Epithelial cell of proximal tubule (primary cell): ENCODE measurements at regions not wholly inside any gene's neighbourhood (a gene's known extent, or its start where the extent isn't known, plus 50 kb on each side); places are given as distances from the start of the nearest gene placed in this dataset.

Experiments used
- DNase-seq: peaks from one replicate; pipeline ENCODE4 v3.0.0-alpha.2; 2011; ENCODE audit warnings: low read depth
- H3K4me3 ChIP-seq: 2 replicates; pipeline ENCODE4 v1.5.1; 2011; ENCODE audit warnings: low read depth, mild to moderate bottlenecking, low read length
- TF ChIP-seq, protein P1 (sequence below): conservative IDR thresholded peaks from 2 replicates; pipeline ENCODE4 v1.5.1; 2012; ENCODE audit warnings: low read depth, mild to moderate bottlenecking, low read length

DNA sequence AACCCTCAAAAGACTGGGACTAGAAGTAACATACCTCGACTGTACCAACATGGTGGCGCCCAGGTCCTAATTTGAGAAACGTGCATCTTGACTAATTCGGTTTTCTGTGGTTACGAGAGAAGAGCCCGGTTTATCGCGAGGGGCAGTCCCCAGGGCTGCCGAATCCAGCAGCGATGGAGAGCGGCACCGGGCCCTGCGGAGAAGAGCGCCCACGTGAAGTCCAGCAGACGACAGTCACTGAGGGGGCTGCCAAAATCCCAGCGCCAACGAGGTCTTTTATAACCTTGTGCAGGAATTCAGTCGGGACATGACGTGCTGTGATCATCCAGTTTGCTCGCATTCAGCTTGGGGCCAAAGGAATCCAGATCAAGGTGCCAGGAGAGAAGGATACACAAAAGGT, 187.5 kb upstream of the SLITRK2 start:
- TF ChIP-seq, protein P1, sequence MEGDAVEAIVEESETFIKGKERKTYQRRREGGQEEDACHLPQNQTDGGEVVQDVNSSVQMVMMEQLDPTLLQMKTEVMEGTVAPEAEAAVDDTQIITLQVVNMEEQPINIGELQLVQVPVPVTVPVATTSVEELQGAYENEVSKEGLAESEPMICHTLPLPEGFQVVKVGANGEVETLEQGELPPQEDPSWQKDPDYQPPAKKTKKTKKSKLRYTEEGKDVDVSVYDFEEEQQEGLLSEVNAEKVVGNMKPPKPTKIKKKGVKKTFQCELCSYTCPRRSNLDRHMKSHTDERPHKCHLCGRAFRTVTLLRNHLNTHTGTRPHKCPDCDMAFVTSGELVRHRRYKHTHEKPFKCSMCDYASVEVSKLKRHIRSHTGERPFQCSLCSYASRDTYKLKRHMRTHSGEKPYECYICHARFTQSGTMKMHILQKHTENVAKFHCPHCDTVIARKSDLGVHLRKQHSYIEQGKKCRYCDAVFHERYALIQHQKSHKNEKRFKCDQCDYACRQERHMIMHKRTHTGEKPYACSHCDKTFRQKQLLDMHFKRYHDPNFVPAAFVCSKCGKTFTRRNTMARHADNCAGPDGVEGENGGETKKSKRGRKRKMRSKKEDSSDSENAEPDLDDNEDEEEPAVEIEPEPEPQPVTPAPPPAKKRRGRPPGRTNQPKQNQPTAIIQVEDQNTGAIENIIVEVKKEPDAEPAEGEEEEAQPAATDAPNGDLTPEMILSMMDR, result no peak

DNA sequence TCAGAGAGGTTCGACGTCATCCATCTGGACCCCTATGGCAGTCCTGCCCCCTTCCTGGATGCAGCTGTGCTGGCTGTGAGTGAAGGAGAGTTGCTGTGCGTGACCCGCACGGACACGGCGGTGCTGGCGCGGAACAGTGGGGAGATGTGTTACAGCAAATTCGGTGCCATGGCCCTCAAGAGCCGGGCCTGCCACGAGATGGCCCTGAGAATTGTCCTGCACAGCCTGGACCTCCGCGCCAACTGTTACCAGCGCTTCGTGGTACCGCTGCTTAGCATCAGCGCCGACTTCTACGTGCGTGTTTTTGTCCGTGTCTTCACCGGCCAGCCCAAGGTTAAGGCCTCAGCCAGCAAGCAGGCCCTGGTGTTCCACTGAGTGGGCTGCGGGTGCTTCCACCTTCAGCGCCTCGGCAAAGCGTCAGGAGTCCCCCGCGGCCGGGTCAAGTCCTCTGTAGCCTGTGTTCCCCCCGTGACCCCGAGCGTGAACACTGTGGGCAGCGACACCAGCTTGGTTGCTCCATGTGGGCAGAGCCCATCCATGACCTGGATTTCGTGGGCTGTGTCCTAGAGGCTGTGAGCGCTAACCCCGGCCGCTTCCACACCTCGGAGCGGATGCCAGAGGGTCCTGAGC, 186.7 kb upstream of the SLITRK2 start:
- no peak for DNase-seq
- no peak overlapping the region for H3K4me3 ChIP-seq
- TF ChIP-seq, protein P1, result no peak

More for the DNA sequence above, 187.5 kb upstream of the SLITRK2 start:
- DNase-seq, result no peak
- no peak overlapping the region for H3K4me3 ChIP-seq

DNA sequence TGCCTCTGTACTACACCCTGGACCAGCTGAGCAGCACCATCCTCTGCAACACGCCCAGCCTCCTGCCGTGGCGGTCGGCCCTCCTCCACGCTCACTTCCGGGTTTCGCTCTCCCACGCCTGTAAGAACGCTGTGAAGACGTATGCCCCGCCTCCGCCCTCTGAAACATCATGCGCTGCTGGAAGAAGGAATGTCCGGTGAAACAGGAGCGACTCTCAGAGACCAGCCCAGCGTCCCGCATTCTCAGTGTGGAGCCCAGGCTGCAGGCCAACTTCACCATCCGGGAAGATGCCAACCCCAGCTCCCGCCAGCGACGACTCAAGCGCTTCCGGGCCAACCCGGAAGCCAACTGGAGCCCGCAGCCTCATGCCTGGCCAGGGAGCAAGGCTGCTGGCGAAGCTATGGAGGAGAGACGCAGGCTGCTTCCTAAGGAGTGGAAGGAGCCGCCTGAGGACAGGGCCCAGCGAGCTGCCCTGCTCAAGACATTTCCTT, 186.1 kb upstream of the SLITRK2 start:
- H3K4me3 ChIP-seq, result no peak overlapping the region
- TF ChIP-seq, protein P1, result no peak
- DNase-seq, result no peak

DNA sequence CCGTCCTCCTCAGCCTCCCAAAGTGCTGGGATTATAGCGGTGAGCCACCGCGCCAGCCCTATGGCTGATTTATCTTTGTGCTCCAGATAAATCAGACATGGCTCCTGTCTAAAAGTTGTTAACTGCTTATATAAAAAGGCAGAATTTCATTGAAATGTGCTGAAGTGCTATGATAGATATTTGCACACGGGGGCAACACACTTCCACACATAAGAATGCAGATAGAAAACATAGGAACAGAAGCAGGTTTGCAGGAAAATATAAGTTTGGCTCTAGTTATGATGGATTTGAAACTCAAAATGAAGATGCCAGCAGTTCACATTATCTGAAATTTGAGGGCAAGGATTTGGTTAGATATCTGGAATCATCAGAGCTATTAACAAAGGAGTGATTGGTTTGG, 163.1 kb upstream of the SLITRK2 start:
- DNase-seq, result no peak
- TF ChIP-seq, protein P1, result no peak
- no peak overlapping the region for H3K4me3 ChIP-seq

DNA sequence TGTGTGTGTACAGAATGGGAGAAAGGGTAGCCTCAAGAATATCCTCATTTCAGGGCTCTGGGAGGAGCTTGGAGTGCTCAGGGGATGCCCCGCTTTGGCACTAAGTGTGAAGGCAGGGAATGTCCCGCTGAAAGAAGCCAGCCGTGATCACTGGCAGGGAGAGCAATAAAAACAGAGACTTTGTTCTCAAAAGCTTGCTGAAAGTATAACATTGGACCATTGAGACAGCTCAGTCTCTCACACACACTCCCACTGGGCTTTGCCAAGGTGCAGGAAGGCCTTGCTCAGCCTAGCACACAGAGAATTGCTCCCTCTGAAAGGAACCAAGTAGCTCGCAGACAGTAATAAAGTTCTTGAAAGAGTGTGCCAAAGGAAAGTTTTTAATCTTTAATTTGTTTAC, 143.8 kb upstream of the SLITRK2 start:
- no peak for DNase-seq
- TF ChIP-seq, protein P1, result no peak
- H3K4me3 ChIP-seq, result no peak overlapping the region

DNA sequence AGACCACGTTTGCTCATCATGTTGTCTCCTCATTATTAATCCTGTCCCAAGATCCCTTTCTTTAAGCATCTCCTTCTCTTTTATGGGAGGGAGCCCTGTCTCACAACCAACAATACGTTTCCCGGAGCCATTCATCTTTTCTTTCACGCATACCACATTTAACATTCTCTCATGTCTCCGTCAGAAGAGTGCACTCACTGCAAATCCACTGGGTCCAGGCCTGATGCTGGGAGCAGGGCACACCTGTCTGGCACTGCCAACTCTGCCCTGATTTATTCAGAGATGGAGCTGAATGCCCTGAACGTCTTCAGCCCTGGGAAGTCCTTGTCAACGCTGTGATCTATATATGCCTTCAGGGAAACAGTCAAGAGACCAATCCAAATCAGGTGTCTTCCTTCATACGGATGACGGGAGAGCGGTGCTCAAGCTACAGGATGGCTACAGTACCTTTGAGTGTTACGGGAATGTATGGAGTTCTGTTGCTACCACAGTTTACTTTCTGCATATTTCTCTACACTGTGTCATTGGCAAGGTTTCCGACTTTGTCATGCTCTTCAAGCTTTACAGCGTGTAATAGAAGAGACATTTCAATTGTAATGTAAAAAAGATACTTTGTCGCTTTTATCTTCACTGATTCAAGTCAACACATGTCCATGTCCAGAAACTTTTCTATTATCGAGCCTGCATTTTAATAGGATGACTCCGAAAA, 140.4 kb upstream of the SLITRK2 start:
- TF ChIP-seq, protein P1, result no peak
- DNase-seq, result no peak
- no peak overlapping the region for H3K4me3 ChIP-seq
